GM21576 (cell line): ENCODE measurements at regions not wholly inside any gene's neighbourhood (a gene's known extent, or its start where the extent isn't known, plus 50 kb on each side); places are given as distances from the start of the nearest gene placed in this dataset.

Source experiments
- ATAC-seq: cut with Tn5 transposase; IDR thresholded peaks from one replicate; pipeline ENCODE4 v1.9.1; 2021; ENCODE audit warnings: mild to moderate bottlenecking, moderate library complexity; ENCODE audit not compliant: unreplicated experiment

- no peak for ATAC-seq
Observed at GRCh38 chr10:21213381-21213780, 312.1 kb downstream of the SKIDA1 start.

GRCh38 chr10:21212912-21213311 is 312.6 kb downstream of the SKIDA1 start:
- no peak for ATAC-seq

- ATAC-seq: no peak
Observed at GRCh38 chr10:21212348-21212747, 313.1 kb downstream of the SKIDA1 start.

GRCh38 chr10:21209495-21209894 is 312.4 kb upstream of the NEBL start:
- ATAC-seq: no peak

- ATAC-seq: no peak
Observed at GRCh38 chr10:21208666-21209316, 311.7 kb upstream of the NEBL start.

- no peak for ATAC-seq
Observed at GRCh38 chr10:21207852-21208646, 310.9 kb upstream of the NEBL start.

- ATAC-seq: no peak
Observed at GRCh38 chr10:21205328-21205727, 308.2 kb upstream of the NEBL start.

GRCh38 chr10:21203473-21204107 is 306.5 kb upstream of the NEBL start:
- no peak for ATAC-seq

- no peak for ATAC-seq
Observed at GRCh38 chr10:21202776-21203462, 305.8 kb upstream of the NEBL start.

- no peak for ATAC-seq
Observed at GRCh38 chr10:21199501-21199900, 302.4 kb upstream of the NEBL start.

GRCh38 chr10:21197838-21198237 is 300.7 kb upstream of the NEBL start:
- ATAC-seq: no peak

- ATAC-seq: no peak
Observed at GRCh38 chr10:21196822-21197395, 299.8 kb upstream of the NEBL start.

GRCh38 chr10:21195252-21195651 is 298.1 kb upstream of the NEBL start:
- no peak for ATAC-seq

GRCh38 chr10:21194510-21194993 is 297.4 kb upstream of the NEBL start:
- ATAC-seq: no peak

- ATAC-seq: no peak
Observed at GRCh38 chr10:21193196-21193595, 296.1 kb upstream of the NEBL start.

- no peak for ATAC-seq
Observed at GRCh38 chr10:21191512-21191911, 294.4 kb upstream of the NEBL start.

GRCh38 chr10:21184984-21185383 is 287.9 kb upstream of the NEBL start:
- ATAC-seq: no peak

- ATAC-seq: no peak
Observed at GRCh38 chr10:21184216-21184615, 287.1 kb upstream of the NEBL start.

- no peak for ATAC-seq
Observed at GRCh38 chr10:21183025-21183424, 285.9 kb upstream of the NEBL start.

GRCh38 chr10:21181451-21181850 is 284.3 kb upstream of the NEBL start:
- no peak for ATAC-seq

- ATAC-seq: no peak
Observed at GRCh38 chr10:21180604-21181003, 283.5 kb upstream of the NEBL start.
